RWPE2 (cell line): ENCODE measurements at regions not wholly inside any gene's neighbourhood (a gene's known extent, or its start where the extent isn't known, plus 50 kb on each side); places are given as distances from the start of the nearest gene placed in this dataset.

Experiments
- ATAC-seq: fragments of 200-7000 bp; cut with Tn5 transposase; 3 replicates; pipeline ENCODE4 v1.9.1; 2021; ENCODE audit warnings: low read depth
- DNase-seq: peaks from one replicate; pipeline ENCODE4 v3.0.0-alpha.2; 2020; ENCODE audit warnings: low spot score
- H3K27ac ChIP-seq: fragments of 450-650 bp; 2 replicates; pipeline ENCODE4 v1.5.1; 2017; ENCODE audit warnings: mild to moderate bottlenecking; ENCODE audit not compliant: poor library complexity, severe bottlenecking
- H3K27me3 ChIP-seq: fragments of 250-450 bp; sonication (Bioruptor Pico); 2 replicates; pipeline ENCODE4 v1.5.1; 2021; ENCODE audit warnings: mild to moderate bottlenecking, moderate library complexity; ENCODE audit not compliant: insufficient read depth, poor library complexity, severe bottlenecking
- H3K36me3 ChIP-seq: fragments of 250-450 bp; sonication (Bioruptor Pico); 2 replicates; pipeline ENCODE4 v1.5.1; 2020; ENCODE audit warnings: low read depth, mild to moderate bottlenecking, moderate library complexity
- H3K4me1 ChIP-seq: fragments of 250-450 bp; sonication (Bioruptor Pico); 2 replicates; pipeline ENCODE4 v1.5.1; 2021; ENCODE audit warnings: mild to moderate bottlenecking, moderate library complexity; ENCODE audit not compliant: insufficient read depth, poor library complexity, severe bottlenecking
- H3K4me3 ChIP-seq: fragments of 250-450 bp; sonication (Bioruptor Pico); 2 replicates; pipeline ENCODE4 v1.5.1; 2021; ENCODE audit warnings: mild to moderate bottlenecking, moderate library complexity; ENCODE audit not compliant: severe bottlenecking
- H3K9me3 ChIP-seq: fragments of 250-450 bp; sonication (Bioruptor Pico); 2 replicates; pipeline ENCODE4 v1.5.1; 2021; ENCODE audit warnings: mild to moderate bottlenecking, moderate library complexity; ENCODE audit not compliant: severe bottlenecking
- TF ChIP-seq, protein P1 (sequence below): fragments of 450-650 bp; IDR thresholded peaks from one replicate; pipeline ENCODE4 v1.5.1; 2017; ENCODE audit warnings: mild to moderate bottlenecking, moderate library complexity; ENCODE audit not compliant: poor library complexity, severe bottlenecking

DNA sequence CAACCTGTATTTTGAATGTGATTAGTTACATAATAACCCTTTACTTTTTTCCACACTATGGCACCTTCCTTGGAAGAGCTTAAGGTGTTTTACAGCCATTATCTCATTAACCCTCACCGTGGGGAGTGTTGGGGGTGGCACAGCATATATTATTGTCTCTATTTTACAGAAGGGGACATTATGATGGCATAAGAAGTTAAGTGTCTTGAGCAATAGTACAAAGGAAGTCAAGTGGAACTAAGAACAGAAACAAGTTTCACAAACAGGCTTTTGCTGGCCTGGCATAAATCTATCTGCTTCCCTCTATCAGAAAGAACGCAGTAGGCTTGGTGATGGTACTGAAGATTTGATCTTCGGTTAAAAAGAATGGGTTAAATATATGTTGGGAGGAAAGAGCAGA, 169.7 kb upstream of the OTX2 start:
- no peak overlapping the region for H3K4me3 ChIP-seq
- H3K27ac ChIP-seq = no peak overlapping the region
- peaks cover 8% of the 10 kb centered on the region for H3K27me3 ChIP-seq
- H3K9me3 ChIP-seq = no peaks in the 10 kb centered on the region
- no peak for DNase-seq
- no peaks in the 10 kb centered on the region for H3K4me1 ChIP-seq
- no peak for ATAC-seq
- TF ChIP-seq, protein P1, sequence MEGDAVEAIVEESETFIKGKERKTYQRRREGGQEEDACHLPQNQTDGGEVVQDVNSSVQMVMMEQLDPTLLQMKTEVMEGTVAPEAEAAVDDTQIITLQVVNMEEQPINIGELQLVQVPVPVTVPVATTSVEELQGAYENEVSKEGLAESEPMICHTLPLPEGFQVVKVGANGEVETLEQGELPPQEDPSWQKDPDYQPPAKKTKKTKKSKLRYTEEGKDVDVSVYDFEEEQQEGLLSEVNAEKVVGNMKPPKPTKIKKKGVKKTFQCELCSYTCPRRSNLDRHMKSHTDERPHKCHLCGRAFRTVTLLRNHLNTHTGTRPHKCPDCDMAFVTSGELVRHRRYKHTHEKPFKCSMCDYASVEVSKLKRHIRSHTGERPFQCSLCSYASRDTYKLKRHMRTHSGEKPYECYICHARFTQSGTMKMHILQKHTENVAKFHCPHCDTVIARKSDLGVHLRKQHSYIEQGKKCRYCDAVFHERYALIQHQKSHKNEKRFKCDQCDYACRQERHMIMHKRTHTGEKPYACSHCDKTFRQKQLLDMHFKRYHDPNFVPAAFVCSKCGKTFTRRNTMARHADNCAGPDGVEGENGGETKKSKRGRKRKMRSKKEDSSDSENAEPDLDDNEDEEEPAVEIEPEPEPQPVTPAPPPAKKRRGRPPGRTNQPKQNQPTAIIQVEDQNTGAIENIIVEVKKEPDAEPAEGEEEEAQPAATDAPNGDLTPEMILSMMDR = no peak
- no peaks in the 10 kb centered on the region for H3K36me3 ChIP-seq

- H3K4me1 ChIP-seq = no peaks in the 10 kb centered on the region
- no peaks in the 10 kb centered on the region for H3K9me3 ChIP-seq
- TF ChIP-seq, protein P1 = no peak
- H3K36me3 ChIP-seq = no peaks in the 10 kb centered on the region
- no peak for DNase-seq
- ATAC-seq = no peak
- H3K27ac ChIP-seq = no peak overlapping the region
- peaks cover 2% of the 10 kb centered on the region for H3K27me3 ChIP-seq
- no peak overlapping the region for H3K4me3 ChIP-seq
These were observed 165.9 kb upstream of the OTX2 start for GRCh38 chr14:56976211-56976610.

GRCh38 chr14:56975521-56975920, 165.2 kb upstream of the OTX2 start:
- Histone ChIP-seq H3K4me3 (no peak overlapping the region), H3K27ac (no peak overlapping the region), H3K27me3 (no peaks in the 10 kb centered on the region), H3K9me3 (no peaks in the 10 kb centered on the region), H3K36me3 (no peaks in the 10 kb centered on the region), H3K4me1 (no peaks in the 10 kb centered on the region)
- TF ChIP-seq, protein P1 = no peak
- ATAC-seq = no peak
- DNase-seq = no peak

DNA sequence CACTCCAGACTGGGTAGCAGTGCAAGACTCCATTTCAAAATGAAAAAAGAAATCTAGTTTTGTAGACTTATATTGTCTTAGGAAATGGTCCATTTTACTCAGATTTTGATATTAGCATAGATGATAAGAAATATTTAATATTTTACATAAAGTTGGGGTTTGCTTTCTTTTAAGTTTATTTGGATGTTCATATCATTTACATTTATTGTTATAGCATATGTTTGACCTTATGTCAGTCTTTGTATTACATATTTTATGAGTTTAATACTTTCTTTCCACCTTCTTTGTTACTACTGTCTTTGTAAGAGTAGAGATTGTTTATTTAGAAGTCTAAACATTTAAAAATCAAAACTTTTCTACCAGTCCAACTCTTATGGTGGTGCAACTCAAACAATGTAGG, 162.7 kb upstream of the OTX2 start:
- Histone ChIP-seq H3K36me3 (no peaks in the 10 kb centered on the region), H3K27me3 (no peaks in the 10 kb centered on the region), H3K4me3 (no peak overlapping the region), H3K27ac (no peak overlapping the region), H3K4me1 (no peaks in the 10 kb centered on the region), H3K9me3 (no peaks in the 10 kb centered on the region)
- DNase-seq (no peak), ATAC-seq (no peak)
- TF ChIP-seq, protein P1 = no peak

DNA sequence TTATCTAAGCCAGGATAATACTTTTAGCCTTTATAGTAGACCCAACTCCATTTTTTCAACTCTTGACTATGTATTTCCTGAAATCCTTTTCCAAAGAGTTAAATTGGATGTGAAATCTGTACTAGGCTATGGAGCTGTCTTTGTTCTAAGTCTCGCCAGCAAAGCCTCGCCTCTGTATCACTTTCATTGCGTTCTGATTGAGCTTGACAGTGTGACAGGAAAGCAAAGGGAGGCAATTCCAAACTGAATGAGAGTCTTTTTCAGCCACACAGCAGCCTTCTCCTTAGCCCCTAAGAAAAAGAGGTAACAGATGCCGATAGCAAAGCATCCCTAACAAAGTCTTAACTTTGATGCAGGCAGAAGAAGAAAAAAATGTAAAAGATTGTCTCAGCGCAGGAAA, 154.6 kb upstream of the OTX2 start:
- TF ChIP-seq, protein P1 = no peak
- no peaks in the 10 kb centered on the region for H3K36me3 ChIP-seq
- no peak for DNase-seq
- H3K27ac ChIP-seq = no peak overlapping the region
- no peak overlapping the region for H3K4me3 ChIP-seq
- no peaks in the 10 kb centered on the region for H3K4me1 ChIP-seq
- no peak for ATAC-seq
- H3K27me3 ChIP-seq = peaks cover 20% of the 10 kb centered on the region
- H3K9me3 ChIP-seq = no peaks in the 10 kb centered on the region
